ENCODE measurements at regions not wholly inside any gene's neighbourhood (a gene's known extent, or its start where the extent isn't known, plus 50 kb on each side); places are given as distances from the start of the nearest gene placed in this dataset.

- no peak overlapping the region for H3K27ac ChIP-seq (ENCODE audit: low read length)
- no peak overlapping the region for H3K4me3 ChIP-seq (ENCODE audit: low read length)
- H3K9me3 ChIP-seq (ENCODE audit: control insufficient read depth, low read length): no peaks in the 10 kb centered on the region
- H3K4me1 ChIP-seq (ENCODE audit: control insufficient read depth, insufficient read depth, low read length): no peaks in the 10 kb centered on the region
- whole genome bisulfite sequencing: 98% methylated on average over 3 of the region's 3 CpGs
- ATAC-seq (no peak), DNase-seq (no peak)
- intact Hi-C loops (cut with DNase I): no loop called here
- H3K27me3 ChIP-seq (ENCODE audit: control insufficient read depth, insufficient read depth): no peaks in the 10 kb centered on the region
Observed at GRCh38 chr16:86927699-86928098, 349.4 kb downstream of the FOXL1 start.

GRCh38 chr16:86928523-86929011, 350.2 kb downstream of the FOXL1 start:
- H3K27me3 ChIP-seq (ENCODE audit: control insufficient read depth, insufficient read depth): no peaks in the 10 kb centered on the region

GRCh38 chr16:86929057-86929871, 350.9 kb downstream of the FOXL1 start:
- intact Hi-C loops (cut with DNase I): no loop called here
- Histone ChIP-seq H3K9me3 (ENCODE audit: control insufficient read depth, low read length) (no peaks in the 10 kb centered on the region), H3K4me3 (ENCODE audit: low read length) (no peak overlapping the region), H3K27ac (ENCODE audit: low read length) (no peak overlapping the region), H3K4me1 (ENCODE audit: control insufficient read depth, insufficient read depth, low read length) (no peaks in the 10 kb centered on the region), H3K27me3 (ENCODE audit: control insufficient read depth, insufficient read depth) (no peaks in the 10 kb centered on the region)
- DNase-seq (peak; percentile 78 to 89 (median 85)), ATAC-seq (peak; percentile 81 to 82)
- WGBS: 13% methylated on average over 45 of the region's 45 CpGs

More at GRCh38 chr16:86928523-86929011, 350.2 kb downstream of the FOXL1 start:
- 48% methylated on average over 9 of the region's 9 CpGs for WGBS
- intact Hi-C loops (cut with DNase I): no loop called here
- Histone ChIP-seq H3K4me1 (ENCODE audit: control insufficient read depth, insufficient read depth, low read length) (no peaks in the 10 kb centered on the region), H3K27ac (ENCODE audit: low read length) (no peak overlapping the region), H3K4me3 (ENCODE audit: low read length) (no peak overlapping the region), H3K9me3 (ENCODE audit: control insufficient read depth, low read length) (no peaks in the 10 kb centered on the region)
- ATAC-seq (peak in 1 of 2 donors; percentile 33), DNase-seq (no peak)

GRCh38 chr16:86930001-86930400, 351.7 kb downstream of the FOXL1 start:
- 71% methylated on average over 8 of the region's 8 CpGs for WGBS
- no peak for ATAC-seq
- intact Hi-C loops (cut with DNase I): no loop called here
- H3K27me3 ChIP-seq (ENCODE audit: control insufficient read depth, insufficient read depth): no peaks in the 10 kb centered on the region
- H3K4me3 ChIP-seq (ENCODE audit: low read length): no peak overlapping the region
- H3K4me1 ChIP-seq (ENCODE audit: control insufficient read depth, insufficient read depth, low read length): no peaks in the 10 kb centered on the region
- DNase-seq: no peak
- no peak overlapping the region for H3K27ac ChIP-seq (ENCODE audit: low read length)
- no peaks in the 10 kb centered on the region for H3K9me3 ChIP-seq (ENCODE audit: control insufficient read depth, low read length)

GRCh38 chr16:86930663-86931373, 352.5 kb downstream of the FOXL1 start:
- intact Hi-C loops (cut with DNase I): no loop called here
- no peaks in the 10 kb centered on the region for H3K27me3 ChIP-seq (ENCODE audit: control insufficient read depth, insufficient read depth)

GRCh38 chr16:86931410-86931941, 353.1 kb downstream of the FOXL1 start:
- no peaks in the 10 kb centered on the region for H3K27me3 ChIP-seq (ENCODE audit: control insufficient read depth, insufficient read depth)
- H3K4me3 ChIP-seq (ENCODE audit: low read length): no peak overlapping the region
- intact Hi-C loops (cut with DNase I): no loop called here
- whole genome bisulfite sequencing: 17% methylated on average over 26 of the region's 26 CpGs
- H3K9me3 ChIP-seq (ENCODE audit: control insufficient read depth, low read length): no peaks in the 10 kb centered on the region
- peak; percentile 80 to 92 (median 89) for DNase-seq
- ATAC-seq: peak; percentile 70 to 73
- no peaks in the 10 kb centered on the region for H3K4me1 ChIP-seq (ENCODE audit: control insufficient read depth, insufficient read depth, low read length)
- H3K27ac ChIP-seq (ENCODE audit: low read length): no peak overlapping the region

More at GRCh38 chr16:86930663-86931373, 352.5 kb downstream of the FOXL1 start:
- Histone ChIP-seq H3K4me3 (ENCODE audit: low read length) (no peak overlapping the region), H3K27ac (ENCODE audit: low read length) (no peak overlapping the region), H3K9me3 (ENCODE audit: control insufficient read depth, low read length) (no peaks in the 10 kb centered on the region), H3K4me1 (ENCODE audit: control insufficient read depth, insufficient read depth, low read length) (no peaks in the 10 kb centered on the region)
- ATAC-seq (no peak), DNase-seq (no peak)
- WGBS: 58% methylated on average over 9 of the region's 9 CpGs

GRCh38 chr16:86932130-86932982, 354.0 kb downstream of the FOXL1 start:
- no peaks in the 10 kb centered on the region for H3K27me3 ChIP-seq (ENCODE audit: control insufficient read depth, insufficient read depth)
- no peaks in the 10 kb centered on the region for H3K9me3 ChIP-seq (ENCODE audit: control insufficient read depth, low read length)
- H3K4me1 ChIP-seq (ENCODE audit: control insufficient read depth, insufficient read depth, low read length): no peaks in the 10 kb centered on the region
- intact Hi-C loops (cut with DNase I): no loop called here
- DNase-seq (no peak), ATAC-seq (no peak)
- no peak overlapping the region for H3K4me3 ChIP-seq (ENCODE audit: low read length)
- H3K27ac ChIP-seq (ENCODE audit: low read length): no peak overlapping the region
- 81% methylated on average over 8 of the region's 8 CpGs for WGBS

GRCh38 chr16:86934581-86935375, 356.4 kb downstream of the FOXL1 start:
- intact Hi-C loops (cut with DNase I): no loop called here
- Histone ChIP-seq H3K27me3 (ENCODE audit: control insufficient read depth, insufficient read depth) (no peaks in the 10 kb centered on the region), H3K4me1 (ENCODE audit: control insufficient read depth, insufficient read depth, low read length) (no peaks in the 10 kb centered on the region), H3K27ac (ENCODE audit: low read length) (no peak overlapping the region), H3K4me3 (ENCODE audit: low read length) (no peak overlapping the region), H3K9me3 (ENCODE audit: control insufficient read depth, low read length) (no peaks in the 10 kb centered on the region)
- ATAC-seq: no peak
- 60% methylated on average over 27 of the region's 27 CpGs for WGBS
- no peak for DNase-seq

- WGBS: 88% methylated on average over 2 of the region's 2 CpGs
- H3K4me1 ChIP-seq (ENCODE audit: control insufficient read depth, insufficient read depth, low read length): no peaks in the 10 kb centered on the region
- ATAC-seq: no peak
- no peak overlapping the region for H3K27ac ChIP-seq (ENCODE audit: low read length)
- H3K27me3 ChIP-seq (ENCODE audit: control insufficient read depth, insufficient read depth): no peaks in the 10 kb centered on the region
- no peak overlapping the region for H3K4me3 ChIP-seq (ENCODE audit: low read length)
- H3K9me3 ChIP-seq (ENCODE audit: control insufficient read depth, low read length): no peaks in the 10 kb centered on the region
- intact Hi-C loops (cut with DNase I): no loop called here
- DNase-seq: no peak
Observed at GRCh38 chr16:86939609-86940008, 361.3 kb downstream of the FOXL1 start.

GRCh38 chr16:86941731-86942130, 363.4 kb downstream of the FOXL1 start:
- intact Hi-C loops (cut with DNase I): no loop called here
- WGBS: 89% methylated on average over 6 of the region's 6 CpGs
- no peak overlapping the region for H3K4me3 ChIP-seq (ENCODE audit: low read length)
- H3K27me3 ChIP-seq (ENCODE audit: control insufficient read depth, insufficient read depth): no peaks in the 10 kb centered on the region
- H3K4me1 ChIP-seq (ENCODE audit: control insufficient read depth, insufficient read depth, low read length): no peaks in the 10 kb centered on the region
- ATAC-seq (no peak), DNase-seq (no peak)
- no peak overlapping the region for H3K27ac ChIP-seq (ENCODE audit: low read length)
- H3K9me3 ChIP-seq (ENCODE audit: control insufficient read depth, low read length): no peaks in the 10 kb centered on the region

Data from right cardiac atrium (tissue), 5 donors.